H1 (cell line): ENCODE measurements at regions not wholly inside any gene's neighbourhood (a gene's known extent, or its start where the extent isn't known, plus 50 kb on each side); places are given as distances from the start of the nearest gene placed in this dataset.

Experiments used
- CTCF ChIA-PET: fragments of 300-600 bp; sonication (Branson Sonifier 250); formaldehyde crosslinking; loops from one replicate; lab custom pipeline; 2021; ENCODE audit not compliant: partially characterized antibody; lab: Charles Lee
- POLR2A ChIA-PET: fragments of 300-600 bp; sonication (Branson Sonifier 250); formaldehyde crosslinking; loops from one replicate; lab custom pipeline; 2021; ENCODE audit warnings: inconsistent platforms; ENCODE audit not compliant: partially characterized antibody; lab: Charles Lee
- DNase-seq, 2 experiments: peaks; one replicate each; pipeline versions ENCODE4 v3.0.0 to v3.0.0-alpha.2; 2010 to 2022; ENCODE audit warnings: low spot score in 2 of 2, low read depth in 1 of 2, mixed read lengths in 1 of 2
- FAIRE-seq: peaks from 2 replicates; lab custom pipeline; 2011; peaks lifted over from hg19 to GRCh38; lab: Jason Lieb, UNC
- H2AFZ ChIP-seq: 2 replicates; pipeline ENCODE4 v1.8.1; 2012; ENCODE audit warnings: low read length, inconsistent platforms
- H2AK5ac ChIP-seq: 2 replicates; pipeline ENCODE4 v1.6.1; 2013; ENCODE audit warnings: low read depth, low read length
- H2BK120ac ChIP-seq: replicated peaks from 2 replicates; pipeline ENCODE3; 2013; ENCODE audit warnings: low read depth, low read length, inconsistent platforms
- H2BK12ac ChIP-seq: 2 replicates; pipeline ENCODE4 v1.6.1; 2013; ENCODE audit warnings: low read depth, low read length
- H2BK15ac ChIP-seq: 2 replicates; pipeline ENCODE4 v1.6.1; 2013; ENCODE audit warnings: low read length
- H2BK20ac ChIP-seq: 2 replicates; pipeline ENCODE4 v1.6.1; 2013; ENCODE audit warnings: low read length
- H2BK5ac ChIP-seq: 2 replicates; pipeline ENCODE4 v1.6.1; 2013; ENCODE audit warnings: low read depth, low read length
- H3K14ac ChIP-seq: 2 replicates; pipeline ENCODE4 v1.6.1; 2013; ENCODE audit warnings: inconsistent platforms; ENCODE audit not compliant: insufficient read length
- H3K18ac ChIP-seq: 2 replicates; pipeline ENCODE4 v1.6.1; 2013; ENCODE audit warnings: low read length; ENCODE audit errors: extremely low read depth
- H3K23ac ChIP-seq: 2 replicates; pipeline ENCODE4 v1.6.1; 2013; ENCODE audit warnings: inconsistent platforms; ENCODE audit not compliant: insufficient read length
- H3K23me2 ChIP-seq: 2 replicates; pipeline ENCODE4 v1.6.1; 2013; ENCODE audit warnings: low read depth, low read length
- H3K27ac ChIP-seq: 2 replicates; pipeline ENCODE4 v1.6.1; 2011; ENCODE audit warnings: low read depth, low read length, inconsistent platforms
- H3K27me3 ChIP-seq, 4 experiments: replicated peaks in 1 of 4; 1 replicate in 1 of 4; 2 replicates in 3 of 4; pipeline versions ENCODE4 v1.6.1 to v1.8.1; 2011 to 2013; ENCODE audit warnings: low read length in 3 of 4, mild to moderate bottlenecking in 3 of 4, inconsistent platforms in 2 of 4, mixed read lengths in 2 of 4, moderate library complexity in 1 of 4; ENCODE audit not compliant: control insufficient read depth in 3 of 4, insufficient read depth in 3 of 4; ENCODE audit errors: extremely low read depth in 1 of 4
- H3K36me3 ChIP-seq, 4 experiments: 2 replicates each; pipeline versions ENCODE4 v1.6.1 to v1.8.1; 2011 to 2013; ENCODE audit warnings: mild to moderate bottlenecking in 4 of 4, low read length in 3 of 4, moderate library complexity in 2 of 4, control low read depth in 1 of 4, inconsistent platforms in 1 of 4; ENCODE audit not compliant: insufficient read depth in 4 of 4, control insufficient read depth in 2 of 4
- H3K4ac ChIP-seq: replicated peaks from 2 replicates; pipeline ENCODE3; 2013; ENCODE audit warnings: low read length, low read depth, mixed read lengths, inconsistent platforms; ENCODE audit not compliant: insufficient read length
- H3K4me1 ChIP-seq, 4 experiments: replicated peaks in 1 of 4; 1 replicate in 1 of 4; 2 replicates in 3 of 4; pipeline versions ENCODE4 v1.6.1 to v1.8.1; 2011 to 2013; ENCODE audit warnings: low read length in 3 of 4, inconsistent platforms in 2 of 4, mixed read lengths in 1 of 4; ENCODE audit not compliant: insufficient read depth in 4 of 4, control insufficient read depth in 3 of 4
- H3K4me2 ChIP-seq, 2 experiments: 2 replicates each; pipeline versions ENCODE4 v1.6.1 to v1.8.1; 2011 to 2013; ENCODE audit warnings: low read depth in 2 of 2, low read length in 2 of 2, control low read depth in 1 of 2, inconsistent platforms in 1 of 2, mild to moderate bottlenecking in 1 of 2; ENCODE audit not compliant: insufficient read depth in 1 of 2
- H3K4me3 ChIP-seq, 4 experiments: fragments of 200-600, 300-600 bp in 1 of 4; sonication (generic), shearing (Covaris generic), sonication (Bioruptor Twin) in 1 of 4; 2 replicates each; pipeline versions ENCODE4 v1.5.1 to v1.8.1; 2011 to 2016; ENCODE audit warnings: low read length in 4 of 4, low read depth in 3 of 4, control low read depth in 2 of 4, inconsistent platforms in 2 of 4, mild to moderate bottlenecking in 2 of 4, mixed read lengths in 1 of 4, moderate library complexity in 1 of 4; ENCODE audit not compliant: insufficient read depth in 2 of 4; ENCODE audit errors: extremely low read depth in 1 of 4
- H3K56ac ChIP-seq: replicated peaks from 2 replicates; pipeline ENCODE3; 2013; ENCODE audit warnings: low read depth, mild to moderate bottlenecking, mixed read lengths, low read length, inconsistent platforms; ENCODE audit not compliant: insufficient read length
- H3K79me1 ChIP-seq: 2 replicates; pipeline ENCODE4 v1.6.1; 2013; ENCODE audit warnings: low read depth, low read length, control low read depth
- H3K79me2 ChIP-seq, 2 experiments: 2 replicates each; pipeline versions ENCODE4 v1.6.1 to v1.8.1; 2012 to 2013; ENCODE audit warnings: low read length in 2 of 2, mild to moderate bottlenecking in 2 of 2, inconsistent platforms in 1 of 2; ENCODE audit not compliant: insufficient read depth in 2 of 2, control insufficient read depth in 1 of 2
- H3K9ac ChIP-seq, 4 experiments: replicated peaks in 1 of 4; 1 replicate in 1 of 4; 2 replicates in 3 of 4; pipeline versions ENCODE4 v1.6.1 to v1.8.1; 2011 to 2013; ENCODE audit warnings: low read depth in 3 of 4, low read length in 3 of 4, control low read depth in 2 of 4, mild to moderate bottlenecking in 2 of 4, moderate library complexity in 2 of 4, inconsistent platforms in 1 of 4; ENCODE audit errors: extremely low read depth in 1 of 4
- H3K9me3 ChIP-seq, 2 experiments: 2 replicates each; pipeline versions ENCODE4 v1.6.1 to v1.8.1; 2012 to 2013; ENCODE audit warnings: mild to moderate bottlenecking in 2 of 2, moderate library complexity in 2 of 2, control low read depth in 1 of 2, inconsistent platforms in 1 of 2, low read depth in 1 of 2, low read length in 1 of 2, mixed read lengths in 1 of 2; ENCODE audit not compliant: insufficient read depth in 2 of 2
- H4K20me1 ChIP-seq, 2 experiments: replicated peaks in 1 of 2; 2 replicates each; pipeline versions ENCODE3 to v1.8.1; 2011 to 2013; ENCODE audit warnings: inconsistent platforms in 2 of 2, low read length in 2 of 2, mild to moderate bottlenecking in 1 of 2; ENCODE audit not compliant: insufficient read depth in 2 of 2, control insufficient read depth in 1 of 2
- H4K5ac ChIP-seq: 2 replicates; pipeline ENCODE4 v1.6.1; 2013; ENCODE audit warnings: low read length, low read depth, mixed read lengths, inconsistent platforms; ENCODE audit not compliant: insufficient read length
- H4K8ac ChIP-seq: 2 replicates; pipeline ENCODE4 v1.8.0; 2013; ENCODE audit warnings: mild to moderate bottlenecking, moderate library complexity, low read length, inconsistent platforms; ENCODE audit not compliant: insufficient read depth; ENCODE audit errors: extremely low read depth
- H4K91ac ChIP-seq: replicated peaks from 2 replicates; pipeline ENCODE3; 2013; ENCODE audit warnings: low read length, mixed read lengths, inconsistent platforms; ENCODE audit not compliant: insufficient read length
- GTF2F1 ChIP-seq: IDR thresholded peaks from 2 replicates; pipeline ENCODE4 v1.6.1; 2012; ENCODE audit warnings: low read depth, low read length, improper control_type of control experiment, borderline replicate concordance
- HDAC6 ChIP-seq: IDR thresholded peaks from one replicate; pipeline ENCODE4 v1.7.1; 2012; ENCODE audit warnings: low read depth, mild to moderate bottlenecking, inconsistent platforms, low read length, moderate library complexity
- KDM5A ChIP-seq: fragments of 200-600 bp; IDR thresholded peaks from 2 replicates; pipeline ENCODE4 v1.7.1; 2012; ENCODE audit warnings: mild to moderate bottlenecking, low read length, inconsistent platforms, mixed read lengths
- POU5F1 ChIP-seq: IDR thresholded peaks from 2 replicates; pipeline ENCODE4 v1.6.1; 2011; ENCODE audit warnings: low read depth, mild to moderate bottlenecking, low read length, moderate library complexity
- RNF2 ChIP-seq: fragments of 200-900, 300-1000 bp; sonication (generic); IDR thresholded peaks from 2 replicates; pipeline ENCODE4 v1.7.1; 2016; ENCODE audit warnings: borderline replicate concordance, low read depth, mild to moderate bottlenecking, antibody characterized with exemption, low read length; ENCODE audit not compliant: poor library complexity, severe bottlenecking; ENCODE audit errors: missing control alignments
- SIRT6 ChIP-seq: IDR thresholded peaks from one replicate; pipeline ENCODE4 v1.7.1; 2012; ENCODE audit warnings: low read length, inconsistent platforms
- TAF1 ChIP-seq: IDR thresholded peaks from 2 replicates; pipeline ENCODE4 v1.6.1; 2011; ENCODE audit warnings: mild to moderate bottlenecking, low read depth, low read length
- TCF12 ChIP-seq: IDR thresholded peaks from 2 replicates; pipeline ENCODE4 v1.6.1; 2011; ENCODE audit warnings: low read depth, mild to moderate bottlenecking, low read length
- WGBS, 2 experiments: shearing (Covaris generic) in 1 of 2; methylation state at CpG; one replicate each; pipeline versions ENCODE4 v1.1.6 to v1.1.7; 2013 to 2015; ENCODE audit warnings: low lambda C conversion rate in 2 of 2, mixed read lengths in 2 of 2, inconsistent platforms in 1 of 2, low coverage in 1 of 2, missing lambda C conversion rate in 1 of 2; ENCODE audit not compliant: insufficient replicate concordance in 2 of 2, insufficient coverage in 1 of 2, insufficient read length in 1 of 2; ENCODE audit errors: extremely low coverage in 1 of 2, missing lambda C conversion rate in 1 of 2; 5-methylcytosine and 5-hydroxymethylcytosine counted together

- Histone ChIP-seq H3K9me3 (no peaks in the 10 kb centered on the region), H3K9ac (no peak overlapping the region), H3K4me3 (no peak overlapping the region), H4K20me1 (no peaks in the 10 kb centered on the region), H2BK15ac (no peak overlapping the region; the same call in 1 of the 2 replicates), H3K23me2 (no peaks in the 10 kb centered on the region), H3K18ac (no peak overlapping the region), H3K4me2 (no peak overlapping the region), H2BK5ac (no peak overlapping the region), H3K36me3 (no peaks in the 10 kb centered on the region), H3K79me2 (no peaks in the 10 kb centered on the region), H2BK120ac (no peak overlapping the region), H3K4me1 (peaks cover 0 to 2% (median 0%) of the 10 kb centered on the region in 4 experiments; a peak in 1 of 7 replicates), H3K27me3 (no peaks in the 10 kb centered on the region), H3K4ac (no peak overlapping the region), H2AK5ac (no peak overlapping the region), H2AFZ (no peak overlapping the region), H3K23ac (no peak overlapping the region), H3K56ac (no peak overlapping the region), H3K27ac (no peak overlapping the region), H2BK20ac (no peak overlapping the region), H4K5ac (no peak overlapping the region), H3K79me1 (no peaks in the 10 kb centered on the region), H4K91ac (no peak overlapping the region), H2BK12ac (no peak overlapping the region), H3K14ac (no peak overlapping the region), H4K8ac (no peak overlapping the region)
- no peak for DNase-seq
- ChIA-PET POLR2A (interaction anchor here (1.4 kb wide), 1 partner anchor 9 kb away, joined by 5 read pairs; no protein-coding TSS in a partner anchor), CTCF (no interaction called here)
- 100% methylated on average over 1 of the region's 1 CpG; no CpG with 5 or more reads in 1 of the 2 experiments for WGBS, 2 experiments
- FAIRE-seq = no peak
- TF ChIP-seq POU5F1 = no peak
- no peak for TF ChIP-seq GTF2F1
- TF ChIP-seq SIRT6 = no peak
- no peak for TF ChIP-seq TCF12
- TF ChIP-seq HDAC6 = no peak
- no peak for TF ChIP-seq TAF1
- no peak for TF ChIP-seq RNF2
- TF ChIP-seq KDM5A = no peak
Observed at GRCh38 chr2:53095227-53095626, 672.4 kb upstream of the CHAC2 start.
